Ramos (cell line): ENCODE measurements at regions not wholly inside any gene's neighbourhood (a gene's known extent, or its start where the extent isn't known, plus 50 kb on each side); places are given as distances from the start of the nearest gene placed in this dataset.
"Not testable (repeated sequence)": the region's sequence is repeated elsewhere in the genome, so short reads cannot be mapped to it uniquely, and the experiment has no call there.

Experiments
- in situ Hi-C: fragments of 300-500 bp; cut with MboI; formaldehyde crosslinking; loops from one replicate; pipeline ENCODE4 v1.14.3; 2022; ENCODE audit warnings: low sequenced_read_pairs; ENCODE audit not compliant: unreplicated experiment

DNA sequence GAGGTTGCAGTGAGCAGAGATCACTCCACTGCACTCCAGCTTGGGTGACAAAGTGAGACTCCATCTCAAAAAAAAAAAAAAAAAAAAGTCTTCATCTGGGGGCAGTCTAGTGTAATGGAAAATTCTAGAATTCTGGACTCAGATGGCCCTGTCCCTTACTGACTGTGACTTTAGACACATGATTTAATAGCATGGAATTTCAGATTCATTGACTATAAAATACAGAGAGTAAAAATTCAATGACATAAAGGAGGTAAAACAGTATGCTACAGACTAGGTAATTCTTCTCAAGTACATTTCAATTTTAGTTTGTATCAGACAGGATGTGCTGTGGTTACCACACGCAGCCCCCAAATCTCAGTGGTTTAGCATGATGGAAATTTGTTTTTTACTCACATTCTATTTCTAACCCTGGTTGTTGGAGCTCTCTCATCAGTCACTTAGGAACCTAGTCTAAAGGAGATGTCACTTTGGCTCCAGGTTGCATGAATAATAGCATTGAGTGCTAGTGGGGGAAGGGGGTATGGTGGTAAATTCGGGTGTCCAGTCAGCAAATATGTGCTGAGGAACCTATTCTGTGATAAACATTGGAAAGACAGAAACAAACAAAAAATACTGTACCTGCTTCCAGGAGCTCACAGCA lies 444.0 kb downstream of the XYLT1 start:
- in situ Hi-C loops = no loop called here

DNA sequence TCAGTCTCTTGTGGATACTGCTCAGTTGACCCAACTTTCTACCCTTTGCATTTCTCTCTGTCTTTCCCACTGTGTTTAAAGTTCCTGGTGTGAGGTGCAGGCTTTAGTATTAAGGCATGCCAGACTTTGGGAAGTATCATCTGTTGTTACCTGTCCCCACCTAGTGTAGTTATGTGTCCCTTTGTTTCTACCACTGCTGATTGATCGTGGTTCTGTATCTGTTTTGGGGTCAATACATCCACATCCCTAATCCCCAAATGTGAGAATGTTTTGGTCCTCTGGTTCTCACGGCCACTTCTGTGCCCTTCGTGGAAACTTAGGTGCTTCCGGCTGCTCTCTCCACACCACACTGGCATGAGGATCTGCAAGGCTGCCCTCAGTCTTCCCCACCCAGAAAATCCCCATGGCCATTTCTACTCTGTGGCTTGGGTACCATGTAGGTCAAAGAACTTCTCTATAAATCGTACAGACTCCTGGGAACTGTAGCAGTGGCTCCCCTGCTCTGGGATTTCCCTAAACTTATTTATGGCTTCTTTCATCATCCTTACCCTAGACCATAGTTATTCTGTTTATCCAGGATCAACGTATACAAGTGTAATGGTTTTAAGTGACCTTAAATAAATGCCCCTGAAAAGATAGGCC lies 443.2 kb downstream of the XYLT1 start:
- in situ Hi-C loops = no loop called here

- in situ Hi-C loops = no loop called here
Observed at GRCh38 chr16:17029602-17030350, 441.0 kb downstream of the XYLT1 start.

GRCh38 chr16:17031484-17032268 lies 439.1 kb downstream of the XYLT1 start:
- in situ Hi-C loops = no loop called here

DNA sequence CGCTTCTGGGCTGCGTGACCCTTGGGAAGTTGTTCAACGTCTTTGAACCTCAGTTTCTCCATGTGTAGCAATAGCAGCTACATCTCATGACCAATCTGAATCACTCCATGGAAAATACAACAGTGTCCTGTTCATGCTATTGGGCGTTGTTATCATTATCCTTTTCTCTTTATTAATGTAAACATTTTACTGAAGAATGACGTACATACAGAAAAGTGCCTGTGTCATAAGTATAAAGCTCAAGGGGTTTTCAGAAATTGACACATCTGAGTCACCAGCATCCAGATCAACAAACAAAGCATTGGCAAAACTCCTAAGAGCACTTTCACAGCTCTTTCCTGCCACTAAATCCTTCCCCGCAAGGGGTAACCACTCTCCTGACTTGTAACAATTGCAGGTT lies 438.4 kb downstream of the XYLT1 start:
- in situ Hi-C loops = no loop called here

DNA sequence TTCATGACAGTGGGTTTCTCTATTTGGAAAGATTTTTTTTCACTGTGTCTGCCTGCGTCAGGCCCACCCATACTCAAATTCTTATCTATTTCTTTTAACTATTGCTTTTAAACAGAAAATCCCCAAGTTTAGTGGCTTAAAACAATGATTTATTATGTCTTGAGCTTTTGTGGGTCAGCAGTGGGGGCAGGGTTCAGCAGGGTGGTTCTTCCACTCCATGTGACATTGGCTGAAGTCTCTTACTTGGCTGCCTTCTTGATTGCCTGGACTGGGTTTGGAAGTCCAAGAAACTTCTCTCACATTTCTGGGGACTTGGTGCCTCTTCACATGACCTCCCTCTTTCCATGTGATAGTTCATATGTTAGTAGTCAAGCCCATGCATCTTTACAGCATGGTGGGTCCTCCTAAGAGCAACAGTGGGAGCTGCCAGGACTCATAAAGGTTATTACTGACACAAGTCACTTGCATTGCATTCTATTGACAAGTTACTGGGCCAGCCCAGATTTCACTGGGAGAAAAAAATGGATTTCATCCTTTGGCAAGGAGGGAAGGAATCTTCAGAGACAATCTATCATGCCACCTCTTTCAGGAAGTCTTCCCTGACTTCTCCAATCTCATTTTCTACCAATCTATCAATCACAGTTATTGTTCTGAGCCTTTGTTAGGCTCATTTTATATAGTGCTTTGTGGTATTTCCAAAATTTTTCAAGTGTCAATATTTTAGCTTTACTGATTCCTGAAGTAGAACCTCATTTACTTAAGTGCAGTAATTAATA lies 436.1 kb downstream of the XYLT1 start:
- in situ Hi-C loops = no loop called here

DNA sequence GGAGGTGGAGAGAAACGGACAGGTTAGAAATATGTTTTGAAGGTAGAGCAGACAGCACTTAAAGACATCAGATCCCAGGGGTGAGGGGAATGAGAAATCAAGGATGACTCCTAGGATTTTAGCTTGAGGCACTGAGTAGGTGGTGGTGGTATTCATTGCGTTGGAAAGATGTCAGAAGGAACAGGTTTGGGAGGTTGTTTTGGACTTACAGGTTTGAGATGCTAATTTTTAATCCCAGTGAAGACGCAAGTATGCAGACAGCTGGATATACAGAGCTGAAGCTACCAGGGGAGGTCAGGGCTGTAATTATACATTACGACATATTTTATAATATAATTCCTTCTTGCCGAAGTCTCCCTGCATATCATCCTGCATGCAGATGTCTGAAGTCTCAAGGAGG lies 433.3 kb downstream of the XYLT1 start:
- in situ Hi-C loops = no loop called here

DNA sequence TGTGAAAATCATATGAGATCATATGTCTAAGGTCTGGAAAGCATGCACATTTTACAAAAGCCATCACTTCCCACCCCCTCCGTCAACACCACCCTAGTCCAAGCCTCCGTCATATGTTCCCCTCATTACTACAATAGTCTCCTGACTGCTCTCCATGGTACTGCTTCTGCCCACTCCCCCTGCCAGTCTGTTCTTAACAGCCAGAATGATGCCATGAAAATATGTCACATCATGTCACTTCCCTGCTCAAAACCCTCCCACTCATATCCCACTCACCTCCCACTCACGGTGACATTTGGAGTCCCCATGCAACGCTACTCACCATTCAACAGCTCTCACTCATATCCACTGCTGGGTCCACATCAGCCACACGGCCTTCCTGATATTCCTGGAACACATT lies 432.3 kb downstream of the XYLT1 start:
- in situ Hi-C loops = no loop called here

- in situ Hi-C loops = not testable (repeated sequence)
Observed at GRCh38 chr16:17049109-17049508, 421.7 kb downstream of the XYLT1 start.

DNA sequence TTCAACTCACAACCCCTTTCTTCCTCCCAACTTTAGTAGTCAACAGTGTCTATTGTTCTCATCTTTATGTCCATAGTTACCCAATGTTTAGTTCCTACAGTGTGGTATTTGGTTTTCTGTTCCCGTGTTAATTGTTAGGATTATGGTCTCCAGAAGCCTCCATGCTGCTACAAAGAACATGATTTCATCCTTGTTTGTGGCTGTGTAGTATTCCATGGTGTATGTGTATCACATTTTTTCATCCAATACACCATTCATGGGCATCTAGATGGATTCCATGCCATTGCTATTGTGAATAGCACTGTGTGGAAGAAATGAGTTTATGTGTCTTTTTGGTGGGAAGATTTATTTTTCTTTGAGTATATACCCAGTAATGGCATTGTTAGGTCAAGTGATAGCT lies 420.3 kb downstream of the XYLT1 start:
- in situ Hi-C loops = no loop called here
